EL (cell line): ENCODE measurements at regions not wholly inside any gene's neighbourhood (a gene's known extent, or its start where the extent isn't known, plus 50 kb on each side); places are given as distances from the start of the nearest gene placed in this dataset.

ENCODE experiments used
- DNase-seq: peaks from one replicate; pipeline ENCODE4 v3.0.0-alpha.2; 2016

GRCh38 chr4:151922811-151923210, 162.0 kb upstream of the GATB start:
- DNase-seq: peak; percentile 53

GRCh38 chr4:151922306-151922705, 161.5 kb upstream of the GATB start:
- DNase-seq: peak; percentile 47

GRCh38 chr4:151921811-151922210, 161.0 kb upstream of the GATB start:
- peak; percentile 79 for DNase-seq

GRCh38 chr4:151921386-151921785, 160.6 kb upstream of the GATB start:
- DNase-seq: peak; percentile 61

GRCh38 chr4:151917145-151917734, 156.4 kb upstream of the GATB start:
- no peak for DNase-seq

GRCh38 chr4:151912632-151913031, 151.8 kb upstream of the GATB start:
- no peak for DNase-seq

GRCh38 chr4:151911970-151912369, 151.2 kb upstream of the GATB start:
- no peak for DNase-seq

- DNase-seq: no peak
Observed at GRCh38 chr4:151908734-151909497, 148.1 kb upstream of the GATB start.

GRCh38 chr4:151908201-151908600, 147.4 kb upstream of the GATB start:
- DNase-seq: no peak

GRCh38 chr4:151906438-151906837, 145.6 kb upstream of the GATB start:
- no peak for DNase-seq

- no peak for DNase-seq
Observed at GRCh38 chr4:151905197-151905596, 144.4 kb upstream of the GATB start.

GRCh38 chr4:151901631-151902030, 140.8 kb upstream of the GATB start:
- DNase-seq: no peak

GRCh38 chr4:151896880-151897279, 136.1 kb upstream of the GATB start:
- DNase-seq: no peak

- no peak for DNase-seq
Observed at GRCh38 chr4:151895671-151896070, 134.9 kb upstream of the GATB start.

- DNase-seq: no peak
Observed at GRCh38 chr4:151894246-151894645, 133.4 kb upstream of the GATB start.

GRCh38 chr4:151888367-151888866, 127.6 kb upstream of the GATB start:
- no peak for DNase-seq

- no peak for DNase-seq
Observed at GRCh38 chr4:151887816-151888180, 127.0 kb upstream of the GATB start.

GRCh38 chr4:151887031-151887815, 126.4 kb upstream of the GATB start:
- peak; percentile 31 for DNase-seq

- no peak for DNase-seq
Observed at GRCh38 chr4:151885123-151885522, 124.3 kb upstream of the GATB start.

- DNase-seq: no peak
Observed at GRCh38 chr4:151883747-151884146, 122.9 kb upstream of the GATB start.

- no peak for DNase-seq
Observed at GRCh38 chr4:151882072-151882803, 121.4 kb upstream of the GATB start.

- no peak for DNase-seq
Observed at GRCh38 chr4:151879705-151880445, 119.1 kb upstream of the GATB start.
